HTR-8/SVneo (cell line): ENCODE measurements at regions not wholly inside any gene's neighbourhood (a gene's known extent, or its start where the extent isn't known, plus 50 kb on each side); places are given as distances from the start of the nearest gene placed in this dataset.
A peak's percentile ranks its signal among the peaks of the same experiment; 100 is the strongest.

ENCODE experiments used
- DNase-seq: peaks from one replicate; pipeline ENCODE4 v3.0.0; 2011; ENCODE audit warnings: low spot score, mixed read lengths; ENCODE audit not compliant: insufficient read length
- FAIRE-seq: peaks from 2 replicates; lab custom pipeline; 2011; peaks lifted over from hg19 to GRCh38; lab: Jason Lieb, UNC

GRCh38 chr1:239812580-239812979 is 279.1 kb upstream of the FMN2 start:
- no peak for DNase-seq
- no peak for FAIRE-seq

DNA sequence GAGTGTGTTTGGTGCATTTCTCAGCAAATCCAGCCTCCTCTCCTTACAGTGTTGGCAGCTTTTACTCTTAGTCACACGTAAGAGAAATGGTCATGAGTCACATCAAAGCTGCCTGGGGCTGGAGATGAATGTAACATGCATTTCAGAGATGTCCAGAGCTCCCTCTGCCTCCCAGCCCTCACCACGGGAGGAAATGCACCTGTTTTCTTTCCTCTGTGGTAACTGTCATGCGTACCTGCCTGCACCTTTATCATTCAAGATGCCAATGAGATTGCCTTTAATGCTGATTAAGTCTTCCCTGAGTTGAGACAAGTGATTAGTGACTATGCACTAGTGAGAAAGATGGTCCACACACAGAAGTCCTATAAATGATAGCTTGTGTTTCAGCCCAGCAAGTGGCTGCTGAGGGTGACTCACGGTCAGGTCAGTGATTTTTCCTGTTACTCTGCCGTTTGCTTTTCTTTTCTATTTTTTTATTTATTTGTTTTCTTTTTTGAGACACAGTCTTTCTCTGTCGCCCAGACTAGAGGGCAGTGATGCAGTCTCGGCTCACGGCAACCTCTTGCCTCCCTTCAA is 277.3 kb upstream of the FMN2 start:
- peak; percentile 79 for FAIRE-seq
- DNase-seq, result peak; percentile 86

GRCh38 chr1:239815074-239815473 is 276.6 kb upstream of the FMN2 start:
- FAIRE-seq, result no peak
- DNase-seq, result no peak

DNA sequence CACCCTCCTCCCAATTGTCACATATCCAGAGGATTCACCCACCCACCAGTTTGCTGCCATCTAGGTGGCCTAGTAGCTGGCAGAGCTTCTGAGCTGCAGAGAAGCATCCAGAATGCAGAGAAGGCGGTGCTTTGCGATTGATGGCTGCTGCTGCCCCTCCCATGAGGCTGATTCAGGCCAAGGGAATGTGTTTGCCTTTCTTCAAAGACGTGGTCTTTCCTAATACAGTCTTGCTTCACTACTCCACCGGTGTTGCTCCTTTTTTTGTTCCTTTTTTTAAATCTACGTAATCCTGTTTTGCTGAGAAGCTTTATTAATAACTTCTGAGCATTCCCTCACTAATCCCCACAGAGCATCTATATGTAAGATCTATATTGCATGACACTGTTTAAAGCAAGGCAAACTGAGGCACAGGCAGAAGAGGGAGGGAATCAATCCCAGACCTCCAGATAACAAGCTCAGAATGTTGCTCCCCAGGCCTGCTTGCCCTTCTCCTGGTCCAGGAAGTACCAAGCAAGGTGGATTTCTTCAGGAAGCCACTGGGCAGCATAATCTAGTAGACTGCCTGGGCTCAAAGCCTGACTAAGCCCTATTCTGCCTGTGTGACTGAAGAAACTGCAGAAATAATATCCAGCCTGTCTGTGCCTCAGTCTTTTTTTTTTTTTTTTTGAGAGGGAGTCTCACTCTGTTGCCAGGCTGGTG is 275.5 kb upstream of the FMN2 start:
- DNase-seq, result peak; percentile 67
- peak; percentile 79 for FAIRE-seq

DNA sequence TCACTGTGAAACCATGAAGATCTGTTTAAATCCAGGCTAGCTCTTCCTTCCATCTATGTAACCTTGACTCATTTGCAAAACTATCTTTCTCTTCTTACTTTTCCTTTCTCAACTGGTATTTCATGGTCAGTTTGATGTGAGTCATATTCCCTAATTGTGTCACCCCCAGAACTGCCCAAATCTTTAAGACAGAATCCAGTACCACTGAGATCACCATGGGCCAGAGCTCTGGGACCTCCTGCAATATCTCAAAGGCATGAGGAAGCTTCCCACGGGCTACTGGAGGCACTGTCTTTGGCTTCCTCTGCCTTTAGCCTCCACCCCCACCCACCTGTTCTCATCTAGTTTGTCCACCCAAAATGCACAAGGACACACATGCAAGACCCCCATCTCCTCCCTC is 274.4 kb upstream of the FMN2 start:
- no peak for DNase-seq
- FAIRE-seq, result no peak

GRCh38 chr1:239817801-239818200 is 273.9 kb upstream of the FMN2 start:
- no peak for FAIRE-seq

DNA sequence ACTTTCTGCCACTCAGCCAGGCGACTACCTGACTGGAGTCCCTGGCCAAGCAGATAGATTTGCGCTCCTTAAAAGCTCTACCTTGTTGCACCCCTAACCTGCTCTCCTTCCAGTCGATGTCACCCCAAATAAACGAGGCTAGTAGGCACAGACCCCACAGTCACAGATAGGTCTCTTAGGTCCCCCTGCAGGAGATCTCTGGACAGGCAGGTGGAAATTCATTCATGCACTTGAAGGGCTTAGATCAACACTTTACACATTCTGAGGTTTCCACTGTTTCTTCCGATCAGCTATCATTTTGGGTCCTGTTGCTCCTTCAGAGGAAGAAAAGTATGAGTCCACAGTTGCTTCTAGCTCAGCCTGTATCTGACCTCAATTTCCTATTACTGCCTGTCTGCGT is 272.6 kb upstream of the FMN2 start:
- DNase-seq (no peak), FAIRE-seq (no peak)

More at GRCh38 chr1:239817801-239818200, 273.9 kb upstream of the FMN2 start:
- no peak for DNase-seq

DNA sequence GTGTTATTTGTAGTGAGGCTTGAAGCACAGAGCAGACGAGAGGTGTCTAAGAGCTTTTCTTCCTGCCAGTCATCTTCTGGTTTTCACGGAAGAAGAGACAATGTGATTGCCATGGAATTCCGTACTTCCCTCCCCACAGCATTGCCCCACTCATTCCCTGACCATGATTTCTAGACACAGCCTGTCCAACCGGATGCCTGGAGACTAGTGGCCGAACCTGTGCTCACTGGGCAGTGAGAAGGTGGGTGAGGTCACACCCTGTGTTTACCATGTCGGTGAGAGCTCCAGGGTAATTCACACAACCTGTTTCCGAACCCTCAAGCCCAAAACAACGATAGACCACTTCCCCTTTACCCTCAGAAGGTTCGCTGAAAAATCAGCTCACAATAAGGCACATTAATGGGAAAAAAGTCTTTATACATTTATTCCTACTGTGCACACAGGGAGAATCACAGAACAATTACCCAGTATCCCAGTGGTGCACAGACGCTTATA is 271.9 kb upstream of the FMN2 start:
- DNase-seq, result no peak
- no peak for FAIRE-seq

DNA sequence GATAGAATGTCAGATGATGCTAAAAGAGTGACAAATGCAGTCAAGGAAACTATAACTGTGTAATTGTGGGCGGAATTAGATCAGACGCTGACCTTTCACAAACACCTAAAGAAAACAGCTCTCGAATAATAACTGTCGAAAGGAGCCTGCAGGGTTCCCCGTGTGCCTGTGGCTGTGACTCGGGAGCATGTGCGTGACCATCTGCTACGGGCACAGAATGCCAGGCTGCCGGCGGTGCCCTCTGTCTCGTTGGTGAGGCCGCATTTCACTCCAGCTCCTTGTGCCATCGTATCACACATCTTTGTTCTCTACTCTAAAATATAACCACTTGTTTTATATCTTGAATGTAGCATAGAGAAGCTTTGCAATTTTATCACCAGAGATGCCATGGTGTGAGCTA is 267.8 kb upstream of the FMN2 start:
- FAIRE-seq, result no peak
- DNase-seq, result no peak

GRCh38 chr1:239826211-239826610 is 265.5 kb upstream of the FMN2 start:
- DNase-seq, result no peak
- no peak for FAIRE-seq

DNA sequence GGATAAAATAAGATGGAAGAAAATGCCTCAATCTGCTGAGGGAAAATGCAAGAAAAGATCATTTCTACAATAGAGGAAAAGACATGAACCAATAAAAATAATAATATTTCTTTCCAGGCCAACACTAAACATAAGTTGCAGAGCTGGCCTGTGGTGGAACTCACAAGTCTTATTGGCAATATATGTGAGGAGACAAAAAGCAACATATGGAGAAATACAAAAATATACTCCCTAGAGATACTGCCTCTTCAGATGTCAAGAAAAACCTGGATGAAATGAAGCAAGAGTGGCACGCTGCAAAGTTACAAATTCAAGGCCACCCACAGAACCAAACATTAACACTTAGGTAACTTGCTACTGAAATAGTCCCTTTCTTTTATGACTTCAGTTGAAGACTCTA is 264.9 kb upstream of the FMN2 start:
- no peak for DNase-seq
- no peak for FAIRE-seq

DNA sequence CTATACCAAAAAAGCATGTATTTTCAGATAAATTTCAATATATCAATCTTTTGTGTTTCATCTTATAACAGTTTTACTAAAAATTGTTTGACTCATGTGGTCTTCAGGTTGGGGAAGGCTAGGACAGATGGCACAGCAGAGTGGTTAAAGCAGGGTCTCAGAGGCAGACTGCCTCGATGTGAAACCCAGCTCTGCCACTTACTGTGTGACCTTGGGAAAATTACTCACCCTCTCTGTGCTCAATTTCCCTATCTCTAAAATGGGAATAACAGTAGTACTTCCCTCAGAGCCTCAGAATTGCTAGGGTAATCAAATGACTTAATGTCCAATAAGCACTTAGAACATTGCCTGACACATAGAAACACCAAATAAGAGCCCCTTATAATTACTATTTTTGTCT is 262.1 kb upstream of the FMN2 start:
- DNase-seq (no peak), FAIRE-seq (no peak)

DNA sequence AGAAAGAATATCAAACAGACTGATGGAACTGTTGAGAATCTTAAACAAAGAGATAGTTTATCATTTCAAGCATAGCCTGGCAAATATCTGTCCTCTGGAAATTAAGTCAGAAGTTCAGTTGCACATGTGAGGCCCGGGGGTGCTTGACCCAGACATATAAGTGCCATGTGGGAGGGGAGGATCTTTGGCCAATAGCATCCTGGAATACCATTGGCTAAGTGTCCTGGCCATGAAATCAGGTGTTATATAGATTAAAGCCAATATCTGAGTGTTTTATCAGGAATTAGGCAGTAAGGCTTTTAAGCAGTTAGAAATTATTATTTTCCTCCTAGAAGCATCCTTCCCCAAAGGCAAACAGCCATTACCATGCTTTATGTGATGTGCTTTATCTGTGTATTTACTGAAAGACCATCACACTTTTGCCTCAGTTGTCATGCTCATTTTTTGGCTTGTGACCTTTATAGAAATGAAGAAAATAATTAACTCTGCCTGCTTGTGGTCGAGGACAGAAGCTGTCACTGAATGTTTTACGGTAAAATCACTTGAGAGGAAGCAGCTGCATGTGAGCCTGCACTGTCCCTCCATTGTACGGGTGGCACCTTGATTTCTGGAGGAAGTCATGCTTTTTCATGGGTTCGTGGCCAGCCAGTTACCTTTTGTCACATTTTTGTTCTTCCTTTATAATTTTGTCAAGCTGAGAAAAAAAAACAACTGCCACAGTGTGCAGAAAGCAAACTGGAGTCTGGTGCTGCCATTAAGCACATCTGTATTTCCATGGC is 259.9 kb upstream of the FMN2 start:
- FAIRE-seq (no peak), DNase-seq (no peak)

- FAIRE-seq, result no peak
- no peak for DNase-seq
Observed at GRCh38 chr1:239833723-239834122, 258.0 kb upstream of the FMN2 start.

DNA sequence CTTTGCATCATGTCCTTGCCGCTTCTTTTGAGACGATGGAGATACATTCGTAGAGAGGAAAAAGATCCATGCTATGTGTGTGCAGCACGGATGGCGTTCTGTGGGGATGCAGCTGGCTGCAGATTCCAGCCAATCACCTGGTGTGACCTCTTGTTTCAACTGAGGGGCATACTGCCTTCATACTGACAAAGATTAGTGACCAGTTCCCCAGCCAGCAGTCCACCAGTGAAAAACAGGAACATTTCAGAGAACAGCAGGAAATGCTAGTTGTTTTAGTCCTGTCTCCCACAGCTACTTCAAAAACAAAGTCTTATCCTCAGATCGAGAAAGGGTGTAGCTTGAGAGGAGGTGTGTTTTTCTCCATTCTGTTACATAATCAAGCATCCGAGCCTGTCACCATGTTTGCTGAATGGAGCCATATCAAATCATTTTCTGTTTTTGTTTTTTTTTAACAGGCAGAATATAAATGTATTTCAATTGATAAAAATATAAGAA is 255.7 kb upstream of the FMN2 start:
- FAIRE-seq (no peak), DNase-seq (no peak)

DNA sequence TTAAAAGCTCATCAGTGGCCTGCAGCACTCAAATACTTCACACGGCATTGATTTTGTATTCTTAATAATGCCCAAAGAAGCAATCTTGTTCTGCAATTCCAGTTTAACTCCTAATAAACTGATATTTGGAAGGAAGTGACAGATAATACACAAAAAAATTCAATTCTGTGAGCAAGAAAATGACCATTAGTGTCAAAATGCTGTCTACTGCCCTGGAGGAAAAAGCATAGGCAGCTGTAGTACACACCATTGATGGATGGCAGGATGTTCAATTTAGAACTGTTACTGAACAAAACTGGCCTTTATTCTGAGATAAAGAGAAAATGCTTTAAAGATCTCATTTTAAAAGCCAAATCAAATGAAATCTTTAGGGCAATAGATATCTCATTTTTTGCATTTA is 251.3 kb upstream of the FMN2 start:
- FAIRE-seq, result no peak
- DNase-seq, result no peak

GRCh38 chr1:239840790-239841189 is 250.9 kb upstream of the FMN2 start:
- DNase-seq (no peak), FAIRE-seq (no peak)

- FAIRE-seq, result no peak
- DNase-seq, result no peak
Observed at GRCh38 chr1:239841631-239842030, 250.1 kb upstream of the FMN2 start.

- no peak for DNase-seq
- FAIRE-seq, result no peak
Observed at GRCh38 chr1:239843541-239843940, 248.1 kb upstream of the FMN2 start.

DNA sequence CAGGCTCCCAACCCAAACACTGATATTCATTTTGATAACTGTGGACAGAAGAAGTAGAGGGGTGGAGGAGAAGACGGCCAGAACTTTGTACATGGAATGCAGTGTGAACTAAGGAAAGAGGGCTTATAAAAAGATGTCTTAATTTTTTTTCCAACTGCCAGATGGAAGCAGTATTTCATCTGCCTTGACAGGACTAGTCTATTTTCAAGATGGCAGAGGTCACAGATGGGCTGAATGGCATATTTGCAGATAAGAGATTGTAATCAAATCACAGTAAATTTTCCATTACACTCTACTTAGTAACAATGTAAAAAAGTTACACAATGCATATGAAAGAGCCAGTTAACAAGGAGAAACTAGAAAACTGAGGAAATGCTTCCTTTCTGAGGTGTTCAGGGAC is 246.8 kb upstream of the FMN2 start:
- no peak for FAIRE-seq
- no peak for DNase-seq

GRCh38 chr1:239854922-239855321 is 236.8 kb upstream of the FMN2 start:
- no peak for FAIRE-seq
- DNase-seq, result no peak
